HG03565 (cell line): ENCODE measurements at regions not wholly inside any gene's neighbourhood (a gene's known extent, or its start where the extent isn't known, plus 50 kb on each side); places are given as distances from the start of the nearest gene placed in this dataset.

Source experiments
- ATAC-seq: cut with Tn5 transposase; IDR thresholded peaks from one replicate; pipeline ENCODE4 v1.9.1; 2021; ENCODE audit warnings: mild to moderate bottlenecking, moderate library complexity; ENCODE audit not compliant: unreplicated experiment

- no peak for ATAC-seq
Measured at GRCh38 chr6:7042654-7043545, 64.9 kb upstream of the RREB1 start.

GRCh38 chr6:7045331-7045730 is 62.4 kb upstream of the RREB1 start:
- ATAC-seq: no peak

GRCh38 chr6:7045746-7046145 is 62.0 kb upstream of the RREB1 start:
- no peak for ATAC-seq

GRCh38 chr6:7047128-7047527 is 60.6 kb upstream of the RREB1 start:
- ATAC-seq: no peak

GRCh38 chr6:7047966-7048365 is 59.8 kb upstream of the RREB1 start:
- ATAC-seq: no peak

- ATAC-seq: no peak
Measured at GRCh38 chr6:7048894-7049293, 58.9 kb upstream of the RREB1 start.

- no peak for ATAC-seq
Measured at GRCh38 chr6:7050004-7050403, 57.8 kb upstream of the RREB1 start.

- ATAC-seq: no peak
Measured at GRCh38 chr6:7050872-7051779, 56.6 kb upstream of the RREB1 start.

- no peak for ATAC-seq
Measured at GRCh38 chr6:7051780-7052442, 55.9 kb upstream of the RREB1 start.

- no peak for ATAC-seq
Measured at GRCh38 chr6:7052443-7053011, 55.2 kb upstream of the RREB1 start.

GRCh38 chr6:7053125-7053774 is 54.5 kb upstream of the RREB1 start:
- ATAC-seq: no peak
